B cell (primary cell): ENCODE measurements at regions not wholly inside any gene's neighbourhood (a gene's known extent, or its start where the extent isn't known, plus 50 kb on each side); places are given as distances from the start of the nearest gene placed in this dataset.

Experiments
- CTCF ChIP-seq: fragments of 200-600 bp; IDR thresholded peaks from one replicate; pipeline ENCODE4 v1.8.0; 2022; ENCODE audit warnings: antibody characterized with exemption, mild to moderate bottlenecking
- EZH2 ChIP-seq: IDR thresholded peaks from 2 replicates; pipeline ENCODE4 v1.6.1; 2012; ENCODE audit warnings: borderline replicate concordance, low read depth, mild to moderate bottlenecking, moderate library complexity, low read length; ENCODE audit not compliant: insufficient read depth, poor library complexity, severe bottlenecking

- TF ChIP-seq CTCF, result no peak
- TF ChIP-seq EZH2, result no peak
Measured at GRCh38 chr17:77594416-77595209, 363.9 kb upstream of the TNRC6C start.
